Stimulated activated CD4-positive, alpha-beta T cell treated with anti-CD3 and anti-CD28 coated beads, Interleukin-2, amount 100 ng/mL, for 24 hours (primary cell): ENCODE measurements at regions not wholly inside any gene's neighbourhood (a gene's known extent, or its start where the extent isn't known, plus 50 kb on each side); places are given as distances from the start of the nearest gene placed in this dataset.

ENCODE experiments used
- DNase-seq, 2 donors: peaks; one replicate each; pipeline ENCODE4 v3.0.0-alpha.2; 2020

- no peak for DNase-seq
These were observed 265.2 kb downstream of the GADD45G start for GRCh38 chr9:89869793-89870580.

DNA sequence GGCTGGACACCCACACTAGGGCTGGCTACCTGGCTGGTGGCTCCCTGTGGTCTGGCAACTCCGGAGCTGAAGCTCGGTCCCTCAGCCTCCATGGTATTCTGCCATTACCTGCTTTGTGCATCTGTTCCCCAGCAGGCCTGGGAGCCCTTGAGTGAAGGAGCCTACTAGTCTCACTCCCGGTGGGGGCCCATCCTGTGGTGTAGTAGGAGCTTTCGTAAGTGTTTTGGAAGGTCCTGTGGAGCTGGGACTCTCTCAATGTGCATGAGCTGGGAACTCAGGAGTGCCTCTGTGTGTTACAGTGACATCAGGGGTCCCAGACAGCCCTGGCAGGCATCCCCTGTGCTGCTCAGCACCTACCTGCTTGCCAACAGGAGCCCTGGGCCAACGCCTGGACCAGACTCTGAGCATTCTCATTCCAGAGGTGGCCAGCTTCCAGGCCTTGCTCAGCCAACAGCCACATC is 267.1 kb downstream of the GADD45G start:
- no peak for DNase-seq

- DNase-seq, result no peak
These were observed 267.7 kb downstream of the GADD45G start for GRCh38 chr9:89872426-89872912.

- no peak for DNase-seq
These were observed 268.3 kb downstream of the GADD45G start for GRCh38 chr9:89872913-89873707.

DNA sequence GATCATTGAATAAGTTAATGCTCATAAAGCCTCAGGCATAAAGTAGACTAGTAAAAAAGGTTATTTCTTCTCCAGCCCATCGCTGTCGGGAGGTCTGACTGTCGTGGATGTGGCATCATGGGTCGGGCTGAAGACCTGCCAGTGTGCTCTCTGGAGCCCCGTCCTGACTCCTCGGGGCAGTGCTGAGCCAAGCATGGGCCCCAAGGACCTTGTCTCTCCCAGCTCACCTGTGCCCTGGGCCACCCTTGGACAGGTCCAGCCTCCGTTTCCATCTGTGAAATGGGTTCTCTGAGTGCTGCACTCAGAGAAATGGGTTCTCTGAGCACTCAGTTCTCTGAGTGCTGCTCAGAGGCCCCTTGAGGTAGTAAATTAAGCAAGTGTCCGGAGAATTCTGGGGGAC is 269.0 kb downstream of the GADD45G start:
- no peak for DNase-seq

DNA sequence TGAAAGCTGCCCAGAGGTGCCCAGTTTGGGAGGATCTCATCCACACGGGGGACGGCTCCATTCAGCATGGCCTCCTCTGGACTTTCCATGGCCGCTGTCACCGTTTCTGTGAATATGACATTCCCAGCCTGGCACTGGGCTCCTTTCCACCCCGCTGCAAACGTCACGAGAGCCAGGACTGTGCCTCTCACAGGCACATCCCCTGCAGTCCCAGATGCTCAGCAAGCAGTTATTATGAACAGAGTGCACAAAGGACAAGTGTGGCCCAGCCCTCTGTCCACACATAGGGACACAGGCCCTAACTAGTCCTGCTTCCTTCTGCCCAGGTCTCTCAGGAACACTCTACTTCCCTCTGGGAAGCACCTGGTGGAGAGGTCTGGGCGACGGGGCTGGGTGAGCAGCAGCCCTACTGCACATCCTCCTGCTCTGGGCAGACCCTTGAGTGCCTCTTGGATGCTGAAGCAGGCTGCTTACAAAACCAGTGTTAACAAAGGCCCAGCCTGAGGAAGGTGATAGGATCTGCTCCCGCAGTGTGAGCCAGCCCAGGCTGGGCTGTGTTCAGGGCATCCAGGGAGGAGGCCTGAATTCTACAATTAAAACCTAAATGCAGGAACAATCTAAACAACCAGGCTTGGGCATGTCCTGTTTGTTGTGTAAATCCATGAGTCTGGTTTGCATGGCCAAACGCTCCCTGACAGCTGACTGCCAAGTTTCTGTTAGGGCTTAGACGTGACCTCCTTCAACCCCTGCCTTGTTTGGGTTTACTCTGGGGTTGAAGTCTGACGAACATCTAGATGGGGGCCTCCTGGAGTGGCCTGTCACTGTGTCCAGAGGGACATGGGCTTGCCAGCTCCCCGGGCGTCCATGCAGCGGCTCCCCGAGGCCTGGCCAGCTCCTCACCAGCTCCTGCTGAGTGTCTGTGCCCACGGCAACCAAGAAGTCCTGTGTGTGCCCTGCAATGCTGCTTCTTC is 269.8 kb downstream of the GADD45G start:
- DNase-seq, result no peak

DNA sequence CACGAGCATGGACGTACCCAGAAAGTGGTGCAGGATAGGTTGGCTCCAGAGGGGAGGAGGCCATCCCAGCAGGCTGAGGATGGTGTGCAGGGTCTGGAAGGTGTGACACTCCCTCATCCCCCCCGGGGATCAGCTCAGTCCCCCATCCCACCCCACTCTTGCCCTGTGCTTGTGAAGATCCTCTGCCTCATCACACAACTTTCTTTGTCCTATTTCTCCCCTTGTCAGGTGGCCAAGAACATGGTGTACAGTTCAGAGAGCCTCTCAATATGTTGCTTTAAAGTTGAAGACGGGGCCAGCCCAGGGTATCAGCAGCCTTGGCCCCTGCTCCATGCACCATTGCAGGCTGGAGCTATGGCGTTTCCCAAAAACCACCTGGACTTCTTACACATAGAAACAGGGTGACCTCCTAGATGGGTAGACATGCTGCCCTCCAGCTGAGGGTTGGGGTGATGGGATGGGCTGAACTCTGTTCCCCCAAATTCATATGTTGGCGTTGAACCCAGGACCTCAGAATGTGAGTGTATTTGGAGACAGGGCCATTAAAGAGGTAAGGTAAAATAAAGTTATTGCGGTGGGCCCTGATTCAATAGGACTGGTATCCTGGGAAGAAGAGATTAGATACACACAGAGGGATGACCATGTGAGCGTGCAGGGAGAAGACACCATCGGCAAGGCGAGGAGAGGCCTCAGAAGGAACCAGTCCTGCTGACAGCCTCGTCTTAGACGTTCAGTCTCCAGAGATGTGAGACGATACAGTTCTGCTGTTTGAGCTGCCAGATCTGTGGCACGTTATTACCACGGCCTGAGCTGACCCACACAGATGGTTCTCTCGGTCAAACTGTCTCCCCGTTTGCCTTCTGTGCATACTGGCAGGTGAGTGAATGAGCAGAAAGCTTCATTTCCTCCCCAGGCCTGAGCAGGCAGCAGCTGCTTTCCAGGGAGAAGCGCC is 272.5 kb downstream of the GADD45G start:
- DNase-seq, result no peak

DNA sequence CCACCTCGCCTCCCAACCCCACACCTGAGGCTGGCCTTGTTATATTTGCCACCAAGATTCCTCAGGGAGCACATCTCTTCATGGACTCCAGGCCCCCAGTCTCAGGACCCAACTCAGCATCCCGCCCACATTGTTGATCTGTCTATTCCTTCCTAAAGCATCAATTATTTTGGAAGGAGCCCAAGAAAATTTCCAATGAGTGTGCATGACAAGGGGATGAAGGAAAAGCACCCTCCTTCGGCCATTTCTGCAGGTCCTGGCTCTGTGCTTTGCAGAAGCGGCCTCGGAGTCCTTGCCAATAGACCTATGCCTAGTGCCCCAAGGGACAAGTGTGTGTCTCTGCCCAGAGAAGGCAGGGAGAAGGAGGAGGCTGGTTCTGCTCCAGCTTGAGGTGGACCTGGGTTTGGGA is 273.2 kb downstream of the GADD45G start:
- peak in 1 of 2 donors; percentile 11 for DNase-seq

- peak in 1 of 2 donors; percentile 12 for DNase-seq
These were observed 273.9 kb downstream of the GADD45G start for GRCh38 chr9:89878687-89879086.

DNA sequence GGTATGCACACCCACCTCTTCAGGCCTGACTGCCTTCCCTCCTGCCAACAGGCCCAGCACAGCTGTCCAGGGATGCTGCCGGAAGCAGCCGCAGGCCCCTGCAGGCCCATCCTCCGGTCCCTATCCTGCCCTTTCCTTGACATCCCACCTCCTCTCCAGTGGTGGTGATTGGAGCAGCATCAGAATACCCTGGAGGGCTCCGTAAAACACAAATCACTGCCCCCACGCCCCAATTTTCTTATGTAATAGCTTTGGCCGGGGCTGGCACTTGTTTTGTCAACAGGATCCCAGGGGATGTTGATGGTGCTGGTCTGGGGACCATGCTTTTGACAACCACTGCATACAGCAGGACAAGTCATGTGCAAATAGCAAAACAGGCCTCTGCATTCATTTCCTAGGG is 274.5 kb downstream of the GADD45G start:
- DNase-seq, result peak in 1 of 2 donors; percentile 6

- DNase-seq, result peak in 1 of 2 donors; percentile 4
These were observed 274.9 kb downstream of the GADD45G start for GRCh38 chr9:89879701-89880100.

DNA sequence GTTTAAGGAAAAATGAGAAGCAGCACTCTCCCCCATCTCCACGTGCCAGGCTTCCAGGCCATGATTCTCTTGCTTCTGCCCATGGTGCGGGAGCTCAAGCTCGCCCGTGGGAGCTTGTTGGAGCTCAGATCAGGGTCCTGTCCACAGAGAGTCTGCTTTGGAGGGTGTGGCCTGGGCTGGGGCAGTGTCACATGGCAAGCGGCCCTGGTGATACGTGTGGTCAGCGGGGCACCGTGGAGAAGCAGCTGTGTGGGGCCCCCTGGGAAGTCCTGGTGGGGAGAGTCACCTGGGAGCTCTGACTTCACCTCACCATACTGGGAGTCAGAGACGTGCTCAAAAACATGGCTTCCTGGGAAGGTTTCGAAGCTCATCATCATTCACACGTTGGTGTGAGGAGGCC is 275.3 kb downstream of the GADD45G start:
- peak in 1 of 2 donors; percentile 10 for DNase-seq

DNA sequence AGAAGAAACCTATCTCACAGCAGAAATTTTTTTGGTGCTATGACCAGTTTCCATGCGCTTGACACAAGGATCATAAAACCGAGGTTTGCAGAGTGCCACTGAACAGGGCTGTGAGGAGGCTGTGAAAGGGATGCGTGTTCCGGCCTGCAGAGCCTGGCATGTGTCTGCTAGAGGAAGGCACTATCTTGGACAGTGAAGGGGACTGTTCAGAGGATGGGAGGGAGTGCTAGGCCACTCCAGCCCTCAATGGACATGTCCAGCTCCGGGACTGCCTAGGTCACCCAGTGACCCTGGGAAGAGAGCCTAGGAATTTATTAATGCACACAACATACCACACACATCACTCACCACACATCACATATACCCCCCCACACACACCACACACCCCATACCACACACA is 275.9 kb downstream of the GADD45G start:
- DNase-seq, result peak in 1 of 2 donors; percentile 10

DNA sequence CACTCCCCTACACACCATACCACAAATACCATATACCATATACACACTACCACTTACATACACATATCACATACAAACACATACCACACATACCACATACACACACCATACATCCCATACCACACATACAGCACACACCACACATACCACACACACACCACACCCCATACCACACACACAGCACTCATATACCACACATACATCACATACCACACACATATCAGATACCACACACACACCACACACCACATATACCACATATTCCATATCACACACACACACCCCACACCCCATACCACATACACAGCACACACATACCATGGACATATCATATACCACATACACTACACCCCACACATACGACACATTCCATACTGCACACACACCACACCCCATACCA is 276.6 kb downstream of the GADD45G start:
- DNase-seq, result peak in 1 of 2 donors; percentile 11

DNA sequence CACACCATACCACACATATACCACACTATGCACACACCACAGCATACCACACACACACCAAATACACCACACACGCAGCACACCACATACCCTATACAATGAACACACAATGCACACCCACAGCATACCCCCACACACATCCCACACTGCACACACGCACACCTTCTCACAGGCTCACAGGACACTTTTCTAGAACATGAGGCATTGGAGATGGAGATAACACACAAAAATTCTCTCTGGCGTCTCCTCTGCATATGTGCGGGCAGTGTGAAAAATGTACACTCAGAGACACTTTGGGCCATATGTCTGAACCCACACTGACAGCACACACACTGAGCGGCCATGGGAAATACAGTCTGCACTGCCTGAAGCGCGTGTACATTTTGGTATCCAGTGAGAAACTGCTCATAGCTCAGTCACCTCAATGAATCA is 278.1 kb downstream of the GADD45G start:
- DNase-seq, result no peak

DNA sequence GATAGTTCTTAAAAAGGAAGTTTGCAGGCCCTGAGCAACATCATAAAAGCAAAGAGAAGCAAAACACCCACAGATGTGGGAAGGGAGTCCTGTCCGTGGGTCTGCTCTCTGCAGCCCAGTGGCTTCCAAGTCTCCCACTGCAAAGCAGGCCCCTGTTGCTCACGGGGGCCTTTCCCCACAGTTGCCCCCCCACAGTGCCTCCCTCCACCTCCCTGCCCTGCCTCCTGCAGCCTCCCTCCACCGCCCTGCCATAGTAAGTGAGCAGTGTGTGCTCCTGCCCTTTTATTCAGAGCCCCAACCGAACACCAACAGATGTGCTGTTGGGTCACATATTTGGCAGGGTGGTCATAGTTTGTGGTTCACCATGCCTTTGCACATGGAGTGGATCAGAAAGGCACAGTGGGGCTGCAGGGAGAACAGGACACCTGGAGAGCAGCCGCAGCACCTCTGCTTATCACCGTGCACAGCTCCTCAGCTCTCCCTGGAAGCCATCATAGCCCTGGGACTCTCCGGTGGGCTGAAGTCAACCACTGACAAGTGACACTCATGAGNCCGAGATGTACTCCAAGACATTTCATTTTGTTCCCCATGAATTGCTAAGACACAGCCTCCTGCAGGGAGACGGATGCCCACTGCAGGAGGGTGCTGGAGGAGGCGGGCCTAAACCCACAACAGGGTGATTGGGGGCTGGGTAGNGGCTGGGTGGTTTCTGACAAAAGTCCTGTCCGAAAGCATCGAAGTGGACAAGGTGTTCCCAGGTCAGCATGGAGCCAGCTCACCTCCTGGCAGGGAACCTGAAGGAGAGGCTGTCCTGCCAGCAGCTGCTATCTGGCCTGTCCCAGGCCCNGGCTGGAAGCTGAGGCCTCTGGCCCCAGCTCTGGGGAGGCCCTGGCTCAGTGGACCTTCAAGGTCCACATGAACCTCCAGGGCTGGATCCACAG is 278.9 kb downstream of the GADD45G start:
- DNase-seq, result peak in 1 of 2 donors; percentile 11

DNA sequence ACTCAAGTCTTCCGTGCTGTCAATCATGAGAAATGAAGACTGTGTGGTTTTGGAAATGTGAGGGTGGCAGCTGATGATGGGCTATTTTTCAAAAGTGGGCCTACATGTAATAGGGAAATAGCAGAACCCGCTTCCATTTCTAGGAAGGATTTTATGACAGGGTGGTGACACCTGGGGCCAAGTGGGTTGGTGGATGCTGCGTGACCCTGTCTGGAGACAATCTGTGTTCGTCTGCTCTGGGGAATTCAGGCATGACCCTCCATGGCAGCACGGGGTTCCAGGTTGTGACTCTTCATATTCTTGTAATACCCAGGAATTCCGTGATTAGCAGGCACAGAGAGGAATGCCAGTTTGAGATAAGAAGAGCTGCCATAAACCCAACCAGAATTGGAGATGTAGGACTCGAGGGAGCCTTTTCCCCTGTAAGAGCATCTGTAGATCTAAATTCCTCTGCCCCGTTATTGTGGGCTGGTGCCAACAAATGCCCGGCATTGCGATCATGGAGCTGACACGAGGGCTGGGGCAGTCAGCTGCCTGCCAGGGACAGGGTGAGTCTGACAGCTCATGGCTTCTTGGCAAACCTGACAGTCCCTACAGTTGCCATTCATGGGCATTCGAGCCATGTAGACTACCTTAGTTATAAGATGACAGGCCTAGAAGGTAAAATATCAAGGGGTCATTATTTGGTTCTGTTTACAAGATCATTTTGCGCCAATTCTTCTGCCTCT is 279.7 kb downstream of the GADD45G start:
- peak in 1 of 2 donors; percentile 5 for DNase-seq

GRCh38 chr9:89885156-89885555 is 280.3 kb downstream of the GADD45G start:
- peak in 1 of 2 donors; percentile 9 for DNase-seq

DNA sequence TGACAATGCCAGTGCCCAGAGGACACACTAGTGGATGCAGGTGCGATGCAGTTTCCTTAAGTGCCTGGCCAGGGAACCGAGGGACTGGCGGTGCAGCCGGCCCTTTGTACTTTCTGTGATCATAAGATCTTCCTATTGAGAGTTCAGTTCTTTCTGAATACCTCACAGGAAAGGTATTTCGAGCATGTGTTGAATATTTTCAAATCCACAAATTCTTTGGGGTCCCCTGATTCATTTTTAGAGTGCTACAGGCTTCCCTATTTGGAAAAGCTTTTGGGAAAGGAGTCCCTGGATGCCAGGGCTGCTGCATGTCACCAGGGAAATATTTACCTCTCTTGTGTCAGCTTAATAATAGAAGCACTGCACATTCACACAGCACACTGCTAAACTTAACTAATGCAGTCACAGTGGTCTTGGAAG is 281.5 kb downstream of the GADD45G start:
- peak in 1 of 2 donors; percentile 4 for DNase-seq
